HepG2 (cell line): ENCODE measurements at regions not wholly inside any gene's neighbourhood (a gene's known extent, or its start where the extent isn't known, plus 50 kb on each side); places are given as distances from the start of the nearest gene placed in this dataset.

Source experiments
- POLR2AphosphoS5 ChIP-seq: IDR thresholded peaks from 2 replicates; pipeline ENCODE4 v1.6.1; 2012; ENCODE audit warnings: low read depth, low read length
- PRDM10 ChIP-seq: sonication (generic); formaldehyde crosslinking; IDR thresholded peaks from 2 replicates; pipeline ENCODE4 v1.4.0; 2020; ENCODE audit warnings: low read depth, missing genetic modification reagents
- RAD21 ChIP-seq: fragments of 450-650 bp; formaldehyde crosslinking; IDR thresholded peaks from 2 replicates; pipeline ENCODE4 v1.5.0; 2020; ENCODE audit warnings: mild to moderate bottlenecking
- TF ChIP-seq, protein P1 (sequence below): sonication (generic); formaldehyde crosslinking; IDR thresholded peaks from 2 replicates; pipeline ENCODE4 v1.5.0; 2020; ENCODE audit warnings: mild to moderate bottlenecking, missing genetic modification reagents, moderate library complexity

DNA sequence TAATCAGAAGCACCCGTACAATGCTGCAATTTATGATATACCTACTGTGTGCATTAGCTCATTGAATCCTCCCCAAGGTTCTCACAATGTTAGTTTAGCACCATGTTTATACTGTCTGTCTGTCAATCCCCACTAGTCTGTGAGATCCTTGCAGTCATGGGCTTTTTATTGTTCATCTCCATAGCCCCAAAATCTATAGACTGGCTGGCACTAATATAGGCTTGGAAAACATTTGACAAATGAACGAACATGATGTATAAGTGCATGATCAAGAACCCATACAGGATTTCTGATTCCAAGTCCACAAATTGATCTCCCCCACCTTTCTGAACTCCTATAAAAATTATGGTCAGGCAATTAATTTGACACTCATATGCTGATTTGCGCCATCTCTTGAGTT lies 290.0 kb downstream of the OMA1 start:
- no peak for TF ChIP-seq PRDM10 (CRISPR knock-in tag)
- TF ChIP-seq, protein P1, sequence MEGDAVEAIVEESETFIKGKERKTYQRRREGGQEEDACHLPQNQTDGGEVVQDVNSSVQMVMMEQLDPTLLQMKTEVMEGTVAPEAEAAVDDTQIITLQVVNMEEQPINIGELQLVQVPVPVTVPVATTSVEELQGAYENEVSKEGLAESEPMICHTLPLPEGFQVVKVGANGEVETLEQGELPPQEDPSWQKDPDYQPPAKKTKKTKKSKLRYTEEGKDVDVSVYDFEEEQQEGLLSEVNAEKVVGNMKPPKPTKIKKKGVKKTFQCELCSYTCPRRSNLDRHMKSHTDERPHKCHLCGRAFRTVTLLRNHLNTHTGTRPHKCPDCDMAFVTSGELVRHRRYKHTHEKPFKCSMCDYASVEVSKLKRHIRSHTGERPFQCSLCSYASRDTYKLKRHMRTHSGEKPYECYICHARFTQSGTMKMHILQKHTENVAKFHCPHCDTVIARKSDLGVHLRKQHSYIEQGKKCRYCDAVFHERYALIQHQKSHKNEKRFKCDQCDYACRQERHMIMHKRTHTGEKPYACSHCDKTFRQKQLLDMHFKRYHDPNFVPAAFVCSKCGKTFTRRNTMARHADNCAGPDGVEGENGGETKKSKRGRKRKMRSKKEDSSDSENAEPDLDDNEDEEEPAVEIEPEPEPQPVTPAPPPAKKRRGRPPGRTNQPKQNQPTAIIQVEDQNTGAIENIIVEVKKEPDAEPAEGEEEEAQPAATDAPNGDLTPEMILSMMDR (CRISPR knock-in tag), result no peak
- no peak for TF ChIP-seq POLR2AphosphoS5
- TF ChIP-seq RAD21 (CRISPR knock-in tag), result no peak
